ENCODE measurements at regions not wholly inside any gene's neighbourhood (a gene's known extent, or its start where the extent isn't known, plus 50 kb on each side); places are given as distances from the start of the nearest gene placed in this dataset.

DNA sequence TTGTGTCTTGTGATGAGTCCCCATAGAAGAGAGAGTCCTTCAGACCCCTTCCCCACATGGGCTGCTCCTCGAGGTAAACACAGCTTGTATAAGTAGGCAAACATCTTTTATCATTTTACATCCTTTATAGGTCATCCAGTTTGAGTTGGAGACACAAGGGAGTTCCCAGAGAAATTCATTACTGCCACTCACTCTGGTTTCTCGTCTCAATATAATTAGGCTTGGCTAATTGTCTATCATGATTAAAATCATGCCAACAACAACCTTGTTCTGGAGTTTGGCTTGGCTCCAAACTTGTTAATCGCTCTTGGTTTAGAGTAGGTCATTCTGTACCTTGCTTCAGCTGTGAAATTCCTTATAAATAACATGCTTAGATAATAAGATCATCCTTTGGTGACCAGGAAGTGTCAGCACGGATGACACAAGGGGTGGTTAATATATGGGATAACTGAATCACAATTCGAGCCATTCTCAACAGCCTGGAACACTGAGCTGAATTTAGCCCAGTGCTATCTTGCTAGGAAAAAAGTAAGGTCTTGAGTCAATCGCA, 70.7 kb upstream of the DAB1 start:
- no peak overlapping the region for H3K4me3 ChIP-seq (ENCODE audit: low read length)
- DNase-seq (ENCODE audit: low read depth) = no peak
- TF ChIP-seq, protein P1, sequence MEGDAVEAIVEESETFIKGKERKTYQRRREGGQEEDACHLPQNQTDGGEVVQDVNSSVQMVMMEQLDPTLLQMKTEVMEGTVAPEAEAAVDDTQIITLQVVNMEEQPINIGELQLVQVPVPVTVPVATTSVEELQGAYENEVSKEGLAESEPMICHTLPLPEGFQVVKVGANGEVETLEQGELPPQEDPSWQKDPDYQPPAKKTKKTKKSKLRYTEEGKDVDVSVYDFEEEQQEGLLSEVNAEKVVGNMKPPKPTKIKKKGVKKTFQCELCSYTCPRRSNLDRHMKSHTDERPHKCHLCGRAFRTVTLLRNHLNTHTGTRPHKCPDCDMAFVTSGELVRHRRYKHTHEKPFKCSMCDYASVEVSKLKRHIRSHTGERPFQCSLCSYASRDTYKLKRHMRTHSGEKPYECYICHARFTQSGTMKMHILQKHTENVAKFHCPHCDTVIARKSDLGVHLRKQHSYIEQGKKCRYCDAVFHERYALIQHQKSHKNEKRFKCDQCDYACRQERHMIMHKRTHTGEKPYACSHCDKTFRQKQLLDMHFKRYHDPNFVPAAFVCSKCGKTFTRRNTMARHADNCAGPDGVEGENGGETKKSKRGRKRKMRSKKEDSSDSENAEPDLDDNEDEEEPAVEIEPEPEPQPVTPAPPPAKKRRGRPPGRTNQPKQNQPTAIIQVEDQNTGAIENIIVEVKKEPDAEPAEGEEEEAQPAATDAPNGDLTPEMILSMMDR (conservative IDR thresholded peaks at IDR 0.05; ENCODE audit: low read length) = no peak

DNA sequence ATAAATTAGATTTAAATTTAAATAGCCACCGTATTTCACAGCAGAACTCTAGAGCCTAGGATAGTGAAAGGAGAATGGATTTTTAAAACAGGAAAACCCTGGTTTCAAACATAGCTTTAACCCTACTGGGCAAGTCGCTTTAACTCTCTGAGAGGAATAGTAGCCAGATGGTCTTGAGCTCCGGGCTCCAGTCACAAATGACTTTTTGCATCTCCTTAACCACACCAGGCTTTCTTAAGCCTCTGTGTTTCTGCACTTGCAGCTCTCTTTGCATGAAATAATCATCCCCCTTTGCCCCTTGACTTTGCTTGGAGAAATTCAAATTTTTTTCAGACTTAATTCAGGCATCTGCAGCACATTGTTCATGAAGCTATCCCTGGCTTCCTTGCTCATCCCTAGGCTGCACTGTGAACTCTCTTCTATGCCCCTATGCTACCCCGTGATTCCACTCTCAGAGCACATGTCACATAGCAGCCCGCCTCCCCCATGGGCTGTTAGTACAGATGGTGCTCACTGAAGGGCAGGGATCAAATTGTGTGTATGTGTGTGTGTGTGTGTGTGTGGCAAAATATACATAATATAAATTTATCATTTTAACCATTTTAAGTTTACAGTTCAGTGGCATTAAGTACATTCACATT, 68.8 kb upstream of the DAB1 start:
- no peak for DNase-seq (ENCODE audit: low read depth)
- H3K4me3 ChIP-seq (ENCODE audit: low read length) = no peak overlapping the region
- TF ChIP-seq, protein P1 (conservative IDR thresholded peaks at IDR 0.05; ENCODE audit: low read length) = no peak

DNA sequence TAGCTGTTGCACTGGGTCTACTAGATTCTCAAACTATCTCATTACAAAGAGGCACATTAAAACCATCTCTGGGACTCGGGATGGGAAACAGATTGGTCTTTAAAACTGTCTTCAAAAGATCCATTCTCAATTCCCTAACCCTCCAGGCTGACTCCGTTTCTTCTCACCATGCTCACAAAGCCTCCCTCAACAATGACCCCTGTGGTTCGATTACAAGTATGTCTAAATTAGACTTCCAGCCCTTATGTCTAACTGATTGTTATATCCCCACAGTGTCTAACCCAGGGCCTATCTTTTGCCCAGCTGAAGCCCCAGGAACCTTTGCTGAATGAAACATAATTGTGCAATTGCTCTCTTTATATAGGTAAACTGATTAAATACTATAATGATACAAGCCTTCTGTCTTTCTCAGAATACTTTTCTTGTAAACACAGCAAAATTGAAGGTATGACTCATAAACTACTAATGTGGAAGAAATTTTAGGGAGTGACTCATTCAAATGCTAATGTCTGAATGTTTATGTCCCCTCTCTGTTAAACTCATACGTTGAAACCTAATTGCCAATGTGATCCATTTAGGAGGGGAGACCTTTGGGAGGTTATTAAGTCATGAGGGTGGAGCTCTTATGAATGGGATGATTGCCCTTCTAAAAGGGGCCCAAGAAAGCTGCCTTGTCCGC, 65.6 kb upstream of the DAB1 start:
- TF ChIP-seq, protein P1 (conservative IDR thresholded peaks at IDR 0.05; ENCODE audit: low read length) = no peak; the same call in 1 of the 2 replicates
- H3K4me3 ChIP-seq (ENCODE audit: low read length) = no peak overlapping the region
- DNase-seq (ENCODE audit: low read depth) = peak; percentile 72

DNA sequence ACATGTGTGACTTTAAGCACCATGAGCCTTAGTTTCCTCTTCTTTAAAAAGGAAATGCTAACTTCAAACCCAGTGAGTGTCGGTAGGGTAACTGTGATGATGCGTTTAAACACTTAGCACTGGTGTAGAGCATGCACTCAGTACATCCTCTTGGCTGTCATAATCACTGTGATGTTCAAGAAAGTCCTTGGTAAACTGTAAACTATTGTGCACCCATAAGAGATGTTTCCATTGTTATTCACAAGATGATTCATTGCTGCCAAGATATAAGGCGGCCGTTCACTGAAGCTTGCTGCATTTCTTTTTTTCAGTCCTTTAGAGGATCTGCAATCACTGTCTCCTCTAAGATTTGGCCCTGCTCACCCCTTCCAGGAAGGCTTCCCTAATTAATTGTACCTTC, 61.8 kb upstream of the DAB1 start:
- DNase-seq (ENCODE audit: low read depth) = peak; percentile 71
- TF ChIP-seq, protein P1 (conservative IDR thresholded peaks at IDR 0.05; ENCODE audit: low read length) = no peak
- H3K4me3 ChIP-seq (ENCODE audit: low read length) = no peak overlapping the region

DNA sequence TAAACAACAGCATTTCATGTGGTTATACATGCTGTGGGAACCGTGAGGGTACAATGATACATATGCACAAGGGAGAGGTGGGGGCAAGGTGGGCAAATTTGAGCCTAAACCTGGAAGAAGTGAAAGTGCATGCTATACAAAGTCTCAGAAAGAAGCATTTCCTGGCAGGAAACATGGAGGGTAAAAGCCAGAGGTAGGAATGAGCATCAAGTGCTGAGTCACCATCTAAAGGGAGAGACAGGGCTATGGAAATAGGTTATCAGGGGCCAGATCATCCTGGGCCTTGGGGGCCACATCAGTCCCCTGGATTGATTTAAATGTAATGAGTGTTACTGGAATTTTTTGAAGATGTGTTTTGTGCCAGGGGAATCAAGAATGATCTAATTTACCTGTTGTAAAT, 60.1 kb upstream of the DAB1 start:
- no peak overlapping the region for H3K4me3 ChIP-seq (ENCODE audit: low read length)
- DNase-seq (ENCODE audit: low read depth) = no peak
- TF ChIP-seq, protein P1 (conservative IDR thresholded peaks at IDR 0.05; ENCODE audit: low read length) = no peak

DNA sequence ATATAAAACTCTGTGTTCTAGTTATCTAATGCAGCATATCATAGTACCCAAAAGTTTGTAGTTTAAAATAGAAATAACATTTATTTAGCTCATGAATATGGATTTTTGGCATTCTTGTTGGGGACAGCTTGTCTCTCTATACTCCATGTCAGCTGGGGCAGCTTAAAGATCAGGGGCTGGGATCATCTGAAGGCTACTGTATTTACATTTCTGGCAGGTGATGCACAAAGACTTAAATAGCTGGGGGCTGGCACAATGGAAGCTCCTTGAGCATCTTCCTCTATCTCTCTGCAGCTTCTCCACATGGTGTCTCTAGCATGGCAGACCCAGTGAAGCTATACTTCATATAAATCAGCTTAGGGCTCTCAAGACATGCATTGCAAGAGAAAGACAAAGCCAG, 55.6 kb upstream of the DAB1 start:
- TF ChIP-seq, protein P1 (conservative IDR thresholded peaks at IDR 0.05; ENCODE audit: low read length) = no peak

DNA sequence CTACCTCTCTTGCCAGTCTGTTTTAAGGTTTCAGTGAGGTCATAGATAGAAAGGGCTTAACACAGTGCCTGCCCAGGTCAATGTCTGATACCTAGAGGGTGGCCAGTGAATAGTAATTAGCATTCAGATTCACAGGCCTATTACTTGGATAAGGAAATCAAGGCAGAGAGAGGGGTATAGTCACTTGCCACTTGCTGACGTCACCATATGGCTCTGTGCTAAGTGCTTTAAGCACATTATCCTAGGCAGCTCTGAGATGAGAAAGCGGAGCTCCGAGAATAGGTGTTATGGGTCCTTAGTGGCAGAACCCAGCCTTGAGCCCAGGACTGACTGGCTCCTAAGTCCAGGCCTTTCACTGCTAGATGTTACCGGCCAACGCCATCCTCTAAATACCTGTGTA, 51.5 kb upstream of the DAB1 start:
- TF ChIP-seq, protein P1 (conservative IDR thresholded peaks at IDR 0.05; ENCODE audit: low read length) = no peak
- DNase-seq (ENCODE audit: low read depth) = no peak
- H3K4me3 ChIP-seq (ENCODE audit: low read length) = no peak overlapping the region

More for the DNA sequence above, 55.6 kb upstream of the DAB1 start:
- DNase-seq (ENCODE audit: low read depth) = no peak
- H3K4me3 ChIP-seq (ENCODE audit: low read length) = no peak overlapping the region
